Natural killer cell treated with Interleukin-12 subunit alpha and Interleukin-12 subunit beta and Interleukin-15 and Interleukin-18, amount 100 ng/mL, for 72 hours (primary cell): ENCODE measurements at regions not wholly inside any gene's neighbourhood (a gene's known extent, or its start where the extent isn't known, plus 50 kb on each side); places are given as distances from the start of the nearest gene placed in this dataset.

Source experiments
- ATAC-seq, 2 donors: fragments of 150-1000 bp; cut with Tn5 transposase in 1 of 2; sonication (Bioruptor Pico), chemical (Tn5 transposase) in 1 of 2; 2 replicates each; pipeline ENCODE4 v1.10.0; 2021
- DNase-seq: peaks from one replicate; pipeline ENCODE4 v3.0.0; 2022; ENCODE audit warnings: low spot score
- H3K27ac Mint-ChIP-seq, 2 donors: 1 replicate in 1 of 2; 2 replicates in 1 of 2; pipeline ENCODE4 v1.8.0; 2022; ENCODE audit warnings: mixed read lengths in 2 of 2, mild to moderate bottlenecking in 1 of 2, moderate library complexity in 1 of 2
- H3K27me3 Mint-ChIP-seq, 2 donors: 1 replicate in 1 of 2; 2 replicates in 1 of 2; pipeline ENCODE4 v1.8.0; 2022; ENCODE audit warnings: mixed read lengths in 2 of 2
- H3K36me3 Mint-ChIP-seq: one replicate; pipeline ENCODE4 v1.8.0; 2022; ENCODE audit warnings: mixed read lengths
- H3K4me1 Mint-ChIP-seq, 2 donors: 1 replicate in 1 of 2; 2 replicates in 1 of 2; pipeline ENCODE4 v1.8.0; 2022; ENCODE audit warnings: low read depth in 2 of 2, mixed read lengths in 2 of 2, mild to moderate bottlenecking in 1 of 2
- H3K4me3 Mint-ChIP-seq: one replicate; pipeline ENCODE4 v1.8.0; 2022; ENCODE audit warnings: mixed read lengths
- H3K9me3 Mint-ChIP-seq: 2 replicates; pipeline ENCODE4 v1.8.0; 2022; ENCODE audit warnings: mixed read lengths

DNA sequence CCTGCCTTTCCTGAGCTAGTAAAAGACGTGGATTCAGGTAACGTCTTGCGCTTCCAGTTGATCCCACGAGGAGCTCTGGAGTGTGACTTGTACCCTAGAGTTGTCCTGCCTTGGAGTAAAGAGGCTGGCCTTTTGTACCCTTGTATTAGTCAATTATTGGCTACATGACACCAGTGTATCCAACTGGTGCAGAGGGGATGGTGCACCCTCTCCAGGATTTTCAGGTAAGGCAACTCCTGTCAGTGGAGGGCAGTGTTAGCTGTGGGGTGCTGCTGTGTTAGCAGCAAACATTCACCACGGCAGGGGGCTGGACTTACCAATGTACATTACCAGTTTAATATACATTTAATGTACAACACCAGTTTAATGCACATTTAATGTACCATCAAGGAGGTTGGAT, 233.5 kb downstream of the MIAT start:
- DNase-seq, result no peak
- Mint-ChIP-seq H3K9me3 (no peaks in the 10 kb centered on the region), H3K27ac (no peak overlapping the region), H3K27me3 (peaks cover 5 to 8% of the 10 kb centered on the region in 2 donors), H3K4me3 (no peak overlapping the region), H3K4me1 (no peaks in the 10 kb centered on the region), H3K36me3 (no peaks in the 10 kb centered on the region)
- ATAC-seq, result no peak

DNA sequence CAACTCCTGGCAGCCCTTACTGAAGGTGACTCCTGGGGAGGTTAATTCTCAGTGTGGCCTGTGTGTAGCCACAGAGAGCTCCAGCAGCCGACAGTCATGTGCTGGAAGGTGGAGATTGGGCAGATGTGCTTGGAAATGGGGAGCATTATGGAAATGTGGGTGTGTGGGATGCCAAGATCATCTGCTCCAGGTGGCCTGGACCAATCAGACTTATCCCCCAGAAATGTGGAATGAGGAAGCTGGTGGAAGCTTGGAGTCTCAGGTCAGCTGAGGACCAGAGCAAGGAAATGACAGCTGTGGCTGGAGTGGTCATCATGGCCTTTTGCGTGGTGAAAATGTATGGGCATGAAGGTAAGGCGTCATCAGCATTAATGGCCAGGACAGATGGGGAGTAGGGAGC, 234.0 kb downstream of the MIAT start:
- DNase-seq, result no peak
- no peak for ATAC-seq
- Mint-ChIP-seq H3K36me3 (no peaks in the 10 kb centered on the region), H3K27ac (no peak overlapping the region), H3K4me1 (no peaks in the 10 kb centered on the region), H3K27me3 (peaks cover 5 to 8% of the 10 kb centered on the region in 2 donors), H3K4me3 (no peak overlapping the region), H3K9me3 (no peaks in the 10 kb centered on the region)

GRCh38 chr22:26892166-26893041, 235.0 kb downstream of the MIAT start:
- Mint-ChIP-seq H3K27ac (no peak overlapping the region), H3K4me3 (no peak overlapping the region), H3K4me1 (no peaks in the 10 kb centered on the region), H3K9me3 (no peaks in the 10 kb centered on the region), H3K27me3 (peaks cover 5 to 10% of the 10 kb centered on the region in 2 donors), H3K36me3 (no peaks in the 10 kb centered on the region)
- ATAC-seq (no peak), DNase-seq (no peak)

GRCh38 chr22:26893173-26894110, 236.1 kb downstream of the MIAT start:
- Mint-ChIP-seq H3K27me3 (peaks cover 5 to 20% of the 10 kb centered on the region in 2 donors), H3K4me3 (no peak overlapping the region), H3K4me1 (no peaks in the 10 kb centered on the region), H3K27ac (no peak overlapping the region), H3K36me3 (no peaks in the 10 kb centered on the region), H3K9me3 (no peaks in the 10 kb centered on the region)
- DNase-seq (no peak), ATAC-seq (no peak)

DNA sequence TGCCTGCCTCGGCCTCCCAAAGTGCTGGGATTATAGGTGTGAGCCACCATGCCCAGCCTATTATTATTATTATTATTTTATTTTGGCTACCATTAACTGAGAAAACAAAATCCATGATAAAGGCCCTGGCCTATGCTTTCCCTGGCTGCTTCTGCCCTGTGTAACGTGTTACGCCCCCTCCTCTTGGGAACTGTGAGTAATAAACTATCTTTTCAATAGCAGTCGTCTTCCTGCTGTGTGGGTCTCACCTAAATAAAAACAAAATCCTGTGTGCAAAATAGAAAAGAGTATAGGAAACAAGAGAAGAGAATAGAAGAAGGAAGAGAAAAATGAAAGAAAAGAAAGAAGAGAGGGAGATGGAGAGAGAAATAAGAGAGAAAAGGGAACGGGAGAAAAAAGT, 237.0 kb downstream of the MIAT start:
- no peak overlapping the region for H3K4me3 Mint-ChIP-seq
- no peak overlapping the region for H3K27ac Mint-ChIP-seq
- H3K4me1 Mint-ChIP-seq, result no peaks in the 10 kb centered on the region
- ATAC-seq (no peak), DNase-seq (no peak)
- no peaks in the 10 kb centered on the region for H3K36me3 Mint-ChIP-seq
- H3K27me3 Mint-ChIP-seq, result peaks cover 5 to 21% of the 10 kb centered on the region in 2 donors
- H3K9me3 Mint-ChIP-seq, result no peaks in the 10 kb centered on the region

- Mint-ChIP-seq H3K27ac (no peak overlapping the region), H3K36me3 (no peaks in the 10 kb centered on the region), H3K9me3 (no peaks in the 10 kb centered on the region), H3K4me1 (no peaks in the 10 kb centered on the region), H3K27me3 (peaks cover 5 to 21% of the 10 kb centered on the region in 2 donors), H3K4me3 (no peak overlapping the region)
- no peak for DNase-seq
- no peak for ATAC-seq
Observed at GRCh38 chr22:26894766-26895485, 237.5 kb downstream of the MIAT start.

DNA sequence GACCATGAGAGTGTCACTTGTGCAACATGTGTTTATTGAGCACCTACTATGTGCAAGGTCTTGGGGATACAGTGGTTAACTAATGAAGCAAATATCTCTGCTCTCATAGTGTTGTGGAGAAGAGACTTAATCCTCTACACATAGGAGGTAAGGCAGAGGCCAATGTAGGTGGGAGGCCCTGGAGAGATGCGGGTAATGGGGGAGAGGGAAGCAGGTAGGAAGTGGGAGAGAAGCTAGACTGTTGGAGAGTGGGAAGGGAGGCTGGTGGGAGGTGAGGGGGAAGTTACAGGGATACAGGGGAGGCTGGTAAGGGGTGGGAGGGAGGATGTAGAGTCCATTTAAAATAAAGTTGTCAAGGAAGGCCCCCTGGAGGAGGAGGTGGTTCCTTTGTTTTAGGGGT, 240.0 kb downstream of the MIAT start:
- H3K4me1 Mint-ChIP-seq, result no peaks in the 10 kb centered on the region
- peaks cover 9 to 23% of the 10 kb centered on the region in 2 donors for H3K27me3 Mint-ChIP-seq
- H3K9me3 Mint-ChIP-seq, result no peaks in the 10 kb centered on the region
- ATAC-seq (no peak), DNase-seq (no peak)
- no peak overlapping the region for H3K4me3 Mint-ChIP-seq
- H3K36me3 Mint-ChIP-seq, result no peaks in the 10 kb centered on the region
- no peak overlapping the region for H3K27ac Mint-ChIP-seq

DNA sequence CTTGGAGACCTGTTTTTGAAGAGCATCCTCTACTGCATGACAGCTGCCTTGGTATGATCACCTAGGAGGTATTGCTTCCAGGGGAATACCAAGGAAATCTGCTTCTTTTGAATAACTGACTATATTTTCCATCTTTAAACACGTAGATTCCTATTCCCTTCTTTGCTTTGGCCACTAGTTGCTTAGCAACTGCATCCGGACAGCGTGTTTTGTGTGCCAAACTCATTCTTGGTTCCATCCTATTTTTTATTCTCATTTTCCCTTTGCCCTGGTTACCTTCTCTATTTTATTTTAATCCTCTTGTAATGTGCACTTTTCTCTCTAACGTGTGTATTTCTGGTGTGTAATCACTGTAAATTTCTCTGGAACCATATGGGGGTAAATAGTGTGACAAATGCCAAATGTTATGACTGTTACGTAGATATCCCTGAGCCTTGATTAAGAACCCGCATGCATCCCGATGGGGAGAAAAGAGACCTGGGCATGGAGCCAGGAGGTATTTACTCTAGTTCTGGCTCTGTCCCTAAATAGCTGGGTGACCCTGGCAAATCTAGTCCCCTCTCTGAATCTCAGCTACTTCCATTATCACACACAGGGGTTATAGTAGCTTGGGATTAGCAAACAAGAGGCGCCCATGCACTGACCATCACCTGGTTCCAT, 241.7 kb downstream of the MIAT start:
- Mint-ChIP-seq H3K4me1 (peaks cover 11 to 12% of the 10 kb centered on the region in 2 donors), H3K27ac (no peak overlapping the region), H3K27me3 (peaks cover 5 to 31% of the 10 kb centered on the region in 2 donors), H3K4me3 (no peak overlapping the region), H3K36me3 (no peaks in the 10 kb centered on the region), H3K9me3 (no peaks in the 10 kb centered on the region)
- DNase-seq, result no peak
- ATAC-seq, result no peak

- DNase-seq, result no peak
- no peak overlapping the region for H3K27ac Mint-ChIP-seq
- peaks cover 5 to 45% of the 10 kb centered on the region in 2 donors for H3K27me3 Mint-ChIP-seq
- ATAC-seq, result no peak
- H3K4me3 Mint-ChIP-seq, result no peak overlapping the region
- peaks cover 16 to 21% of the 10 kb centered on the region in 2 donors for H3K4me1 Mint-ChIP-seq
- no peaks in the 10 kb centered on the region for H3K9me3 Mint-ChIP-seq
- no peaks in the 10 kb centered on the region for H3K36me3 Mint-ChIP-seq
Observed at GRCh38 chr22:26900787-26901186, 243.4 kb downstream of the MIAT start.

GRCh38 chr22:26901198-26901816, 243.9 kb downstream of the MIAT start:
- H3K4me1 Mint-ChIP-seq, result peaks cover 16 to 21% of the 10 kb centered on the region in 2 donors
- H3K27me3 Mint-ChIP-seq, result peaks cover 5 to 45% of the 10 kb centered on the region in 2 donors
- DNase-seq, result no peak
- no peaks in the 10 kb centered on the region for H3K36me3 Mint-ChIP-seq
- H3K9me3 Mint-ChIP-seq, result no peaks in the 10 kb centered on the region
- no peak for ATAC-seq
- no peak overlapping the region for H3K4me3 Mint-ChIP-seq
- no peak overlapping the region for H3K27ac Mint-ChIP-seq

DNA sequence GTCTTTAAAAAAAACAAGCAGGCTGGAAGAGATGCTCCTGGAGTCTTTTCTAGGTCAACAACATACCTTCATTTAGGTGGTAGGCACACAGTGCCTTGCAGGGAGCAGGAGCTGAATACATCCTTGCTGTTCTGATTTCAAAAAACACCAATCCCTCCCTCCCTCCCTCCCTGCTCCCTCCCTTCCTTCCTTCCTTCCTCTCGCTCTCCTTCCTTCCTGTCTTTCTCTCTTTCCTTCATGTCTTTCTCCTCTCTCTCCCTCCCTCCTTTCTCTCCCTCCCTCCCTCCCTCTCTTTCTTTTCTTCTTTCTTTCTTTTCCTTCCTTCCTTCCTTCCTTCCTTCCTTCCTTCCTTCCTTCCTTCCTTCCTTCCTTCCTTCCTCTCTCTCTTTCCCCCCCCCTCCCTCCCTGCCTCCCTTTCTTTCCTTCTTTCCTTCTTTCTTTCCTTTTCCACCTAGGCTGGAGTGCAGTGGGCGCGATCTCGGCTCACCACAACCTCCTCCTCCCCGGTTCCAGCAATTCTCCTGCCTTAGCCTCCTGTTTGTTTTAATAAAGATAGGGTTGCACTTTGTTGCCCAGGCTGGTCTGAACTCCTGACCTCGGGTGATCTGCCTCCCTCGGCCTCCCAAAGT, 245.1 kb downstream of the MIAT start:
- ATAC-seq (no peak), DNase-seq (no peak)
- Mint-ChIP-seq H3K4me1 (peaks cover 16 to 21% of the 10 kb centered on the region in 2 donors), H3K36me3 (no peaks in the 10 kb centered on the region), H3K4me3 (peak overlapping the region; percentile 78), H3K27me3 (peaks cover 5 to 42% of the 10 kb centered on the region in 2 donors), H3K9me3 (no peaks in the 10 kb centered on the region), H3K27ac (peak overlapping the region in 1 of 2 donors; percentile 70)

- H3K4me3 Mint-ChIP-seq, result peak overlapping the region; percentile 78
- peak in 1 of 2 donors; percentile 63 for ATAC-seq
- peak; percentile 62 for DNase-seq
- peaks cover 5 to 35% of the 10 kb centered on the region in 2 donors for H3K27me3 Mint-ChIP-seq
- peak overlapping the region in 1 of 2 donors; percentile 70 for H3K27ac Mint-ChIP-seq
- H3K9me3 Mint-ChIP-seq, result no peaks in the 10 kb centered on the region
- H3K36me3 Mint-ChIP-seq, result no peaks in the 10 kb centered on the region
- H3K4me1 Mint-ChIP-seq, result peaks cover 16 to 21% of the 10 kb centered on the region in 2 donors
Observed at GRCh38 chr22:26903030-26903856, 245.9 kb downstream of the MIAT start.
